ENCODE measurements at regions not wholly inside any gene's neighbourhood (a gene's known extent, or its start where the extent isn't known, plus 50 kb on each side); places are given as distances from the start of the nearest gene placed in this dataset.

DNA sequence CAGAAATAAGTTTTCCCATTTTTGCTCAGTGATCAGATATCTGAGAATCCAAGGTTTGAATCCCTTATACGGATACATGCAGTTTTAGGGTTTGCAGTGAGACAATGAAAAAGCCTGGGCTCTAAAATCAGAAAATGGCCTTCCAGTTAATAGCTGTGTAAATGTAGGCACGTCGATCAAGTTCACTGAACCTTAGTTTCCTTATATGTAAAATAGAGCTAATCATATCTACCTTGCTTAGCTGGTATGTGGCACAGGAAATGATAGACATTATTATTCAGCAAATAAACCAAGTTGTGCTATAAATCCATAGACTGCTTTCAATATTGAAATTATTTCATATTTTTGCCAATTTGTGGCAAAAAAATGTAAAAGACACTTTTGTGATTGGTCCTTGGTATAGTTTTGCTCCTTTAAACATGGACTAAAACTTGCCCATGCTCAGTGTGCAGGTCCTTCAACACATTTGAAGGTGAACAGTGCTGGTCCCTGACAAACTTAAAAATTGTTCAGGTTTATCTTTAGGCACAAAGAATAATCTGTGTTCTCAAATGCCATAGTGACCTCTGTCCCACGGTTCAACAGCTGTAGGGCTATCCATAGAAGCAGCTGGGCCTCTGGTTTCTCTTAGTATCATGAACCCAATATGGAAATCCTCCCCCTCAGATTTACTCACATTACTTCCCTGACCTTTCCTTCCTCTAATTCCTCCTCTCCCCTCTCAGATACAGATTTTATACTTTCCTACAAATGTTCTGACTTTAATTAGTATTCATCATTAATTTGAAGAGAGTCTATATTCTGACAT is 51.0 kb downstream of the CCDC54 start:
- no peak for DNase-seq (ENCODE audit: low read depth)

DNA sequence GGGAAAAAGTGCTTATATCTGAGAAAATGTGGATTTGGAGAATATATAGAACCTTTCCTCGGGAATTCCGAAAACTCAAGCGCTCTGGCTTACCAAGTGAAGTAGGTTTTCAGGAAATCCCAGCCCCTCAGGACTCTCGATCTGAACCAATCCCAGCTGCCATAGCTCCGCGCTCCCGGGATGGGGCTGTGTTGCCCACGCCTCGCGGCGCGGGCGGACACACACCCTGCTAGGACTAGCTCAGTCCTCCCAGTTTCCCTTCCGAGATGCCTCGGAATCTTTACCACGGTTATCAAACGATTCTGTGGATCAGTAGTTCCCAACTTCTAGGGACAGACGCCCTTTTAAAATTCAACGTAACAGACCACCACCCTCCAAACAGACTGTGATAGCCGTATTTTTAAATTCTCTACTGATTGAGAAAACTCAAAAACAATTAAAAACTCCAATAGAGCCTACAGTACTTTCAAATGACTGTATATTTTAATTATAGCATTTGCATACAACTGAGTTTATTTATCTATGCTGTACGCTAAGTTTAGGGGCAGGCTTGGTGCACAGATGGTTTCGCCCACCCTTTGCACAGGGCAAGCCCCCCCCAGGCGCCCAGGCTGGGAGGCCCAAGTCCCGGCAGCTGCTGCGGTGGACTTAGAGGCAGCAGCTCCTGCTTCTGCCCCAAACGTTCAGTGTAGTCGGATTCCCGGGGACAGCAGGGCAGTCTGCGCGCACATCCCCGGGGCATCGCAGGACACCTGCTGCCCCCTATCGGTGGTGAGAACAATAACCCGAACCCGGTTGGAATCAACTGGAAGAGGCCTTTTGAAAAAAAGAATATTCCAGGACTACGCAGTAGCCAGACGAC is 52.3 kb downstream of the CCDC54 start:
- DNase-seq (ENCODE audit: low read depth) = peak; percentile 69

DNA sequence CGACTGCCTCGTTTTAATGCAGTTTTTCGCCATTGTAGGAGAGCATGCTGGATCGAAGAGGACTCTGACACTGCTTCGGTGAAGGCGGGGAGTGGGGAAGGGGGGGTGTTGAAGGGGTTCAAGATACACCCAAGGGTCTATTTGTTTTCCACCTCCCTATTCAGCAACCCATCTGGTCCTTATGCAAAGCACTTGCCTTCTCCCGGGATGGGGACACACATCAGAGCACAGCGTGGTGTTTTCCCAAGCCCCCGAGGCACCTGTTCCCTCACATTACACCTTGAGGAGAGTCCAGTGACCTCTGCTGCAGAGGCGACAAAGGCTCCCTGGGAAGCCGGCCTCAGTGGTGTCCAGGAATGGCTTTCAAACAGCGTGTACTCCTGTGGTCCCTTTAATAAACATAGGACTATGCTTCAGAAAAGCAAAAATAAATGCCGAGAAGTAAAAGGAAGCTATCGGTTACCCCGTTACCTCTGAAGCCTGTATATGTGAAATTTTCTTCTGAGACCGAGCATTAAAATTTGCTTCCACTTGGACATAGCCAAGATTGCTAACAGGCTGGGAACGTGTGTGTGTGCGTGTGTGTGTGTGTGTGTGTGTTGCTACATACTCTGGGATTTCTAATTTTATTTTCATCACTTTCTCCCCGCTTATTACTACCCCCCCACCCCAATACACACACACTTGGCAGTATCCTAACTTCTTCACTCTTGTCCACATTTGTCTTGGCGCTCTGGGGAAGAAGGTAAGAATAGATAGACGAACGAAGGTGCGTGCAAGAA is 53.2 kb downstream of the CCDC54 start:
- no peak for DNase-seq (ENCODE audit: low read depth)

- DNase-seq (ENCODE audit: low read depth) = no peak
These were observed 53.7 kb downstream of the CCDC54 start for GRCh38 chr3:107430996-107431245.

DNA sequence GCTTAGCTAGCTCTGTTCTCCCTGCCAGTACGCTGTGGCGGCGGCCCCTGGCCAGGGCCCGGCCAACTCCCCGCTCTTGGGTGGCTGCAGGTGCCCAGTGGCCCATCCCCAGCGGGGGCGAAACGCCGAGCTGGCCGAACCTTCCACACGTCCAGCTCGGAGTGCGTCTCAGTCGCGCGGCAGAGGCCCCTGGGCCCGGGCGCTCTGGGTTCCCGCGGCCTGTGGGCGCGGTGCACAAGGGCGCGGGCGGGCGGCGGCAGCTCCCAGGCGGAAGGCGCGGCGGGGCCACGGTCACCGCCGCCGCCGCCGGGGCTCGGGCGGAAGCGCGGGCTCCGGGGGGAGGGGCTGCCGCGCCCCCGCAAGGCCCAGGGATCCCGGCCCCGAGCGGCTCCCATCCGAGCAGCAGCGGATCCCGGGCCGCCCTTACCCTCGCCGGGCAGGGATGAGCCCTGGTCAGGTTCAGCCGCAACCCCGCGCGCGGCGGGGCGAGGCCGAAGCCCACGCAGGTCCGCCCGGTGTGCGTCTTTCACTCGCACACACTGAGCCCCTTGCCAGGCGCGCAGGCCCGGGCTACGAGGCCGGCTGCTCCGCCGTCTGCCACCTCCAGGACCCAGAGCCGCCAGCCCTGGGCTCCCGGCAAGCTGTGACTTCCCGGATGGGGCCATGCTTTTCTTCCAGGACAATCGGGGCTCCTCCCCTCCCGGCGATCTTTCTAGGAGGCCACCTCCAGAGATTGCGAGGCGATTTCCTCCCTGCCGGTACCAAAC is 54.2 kb downstream of the CCDC54 start:
- peak; percentile 36 for DNase-seq (ENCODE audit: low read depth)

- no peak for DNase-seq (ENCODE audit: low read depth)
These were observed 54.8 kb downstream of the CCDC54 start for GRCh38 chr3:107432013-107432515.

DNA sequence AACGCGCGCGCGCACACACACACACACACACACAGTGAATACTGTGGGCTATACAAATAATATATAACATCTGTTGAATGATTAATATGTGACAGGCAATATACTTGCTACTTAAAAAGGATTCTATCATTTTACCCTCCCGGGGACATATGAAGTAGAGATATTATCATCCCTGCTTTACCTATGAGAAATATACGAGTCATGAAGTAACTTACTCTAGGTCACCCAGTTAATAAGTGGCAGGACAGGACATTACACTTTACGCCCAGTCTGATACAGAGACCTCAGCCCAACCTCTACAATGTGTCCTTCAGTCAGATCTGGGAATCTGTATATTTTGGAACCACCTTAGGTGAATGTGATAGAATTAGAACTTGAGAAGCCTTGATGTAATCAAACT is 55.4 kb downstream of the CCDC54 start:
- no peak for DNase-seq (ENCODE audit: low read depth)

DNA sequence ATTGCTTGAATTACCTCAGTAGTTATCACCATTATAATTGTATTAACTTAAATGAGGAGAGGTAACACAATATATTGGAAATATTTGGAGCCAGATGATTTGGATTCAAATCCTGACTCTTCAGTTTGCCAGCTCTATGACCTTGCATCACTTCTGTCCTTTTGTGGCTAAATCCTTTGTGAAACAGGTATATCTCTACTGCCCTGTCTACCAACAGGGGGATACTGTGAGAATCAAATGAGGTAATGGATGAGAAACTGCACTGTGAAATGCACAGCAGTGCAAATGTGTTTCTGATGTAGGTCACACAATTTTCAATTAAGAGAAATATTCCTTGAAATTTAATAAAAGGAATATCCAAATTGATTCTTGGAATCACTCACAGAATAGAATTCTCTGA is 58.8 kb downstream of the CCDC54 start:
- DNase-seq (ENCODE audit: low read depth) = no peak

- no peak for DNase-seq (ENCODE audit: low read depth)
These were observed 61.4 kb downstream of the CCDC54 start for GRCh38 chr3:107438671-107439070.

- DNase-seq (ENCODE audit: low read depth) = no peak
These were observed 64.4 kb downstream of the CCDC54 start for GRCh38 chr3:107441617-107442016.

DNA sequence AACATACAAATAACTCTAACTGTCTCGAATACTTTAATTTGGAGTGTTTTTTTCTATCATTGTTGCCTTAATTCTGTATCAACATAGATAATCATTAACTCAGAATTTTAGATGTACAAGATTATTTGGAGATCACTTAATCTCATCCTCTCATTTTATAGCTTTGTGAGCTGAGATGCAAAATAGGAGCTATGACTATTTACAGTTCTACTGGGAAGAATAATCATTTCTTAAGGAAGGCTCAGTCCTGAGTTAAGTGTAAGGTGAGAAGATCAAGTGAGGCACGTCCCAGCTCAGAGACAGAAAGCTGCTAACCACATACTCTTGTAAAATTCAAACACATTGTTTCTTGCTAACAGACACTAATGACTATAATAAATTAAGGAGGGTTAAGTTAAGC is 66.2 kb downstream of the CCDC54 start:
- DNase-seq (ENCODE audit: low read depth) = no peak

DNA sequence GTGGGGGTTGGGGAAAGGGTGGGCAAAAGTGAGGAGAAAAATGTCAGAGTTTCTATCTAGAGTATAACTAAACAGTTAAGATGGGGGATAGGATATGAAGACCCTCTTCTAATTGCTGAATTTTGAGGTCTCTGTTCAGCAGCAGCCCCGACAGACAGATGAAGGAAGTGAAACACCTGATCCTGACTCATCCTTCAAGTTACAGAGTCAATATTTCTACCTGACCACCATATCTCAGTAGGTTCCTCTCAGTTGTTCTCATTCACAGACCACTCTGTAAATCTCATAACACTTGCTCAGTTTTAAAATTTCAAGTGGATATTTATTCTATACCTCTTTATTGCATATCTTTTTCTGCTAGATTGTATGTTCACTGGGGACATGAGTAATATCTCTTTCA is 69.5 kb downstream of the CCDC54 start:
- no peak for DNase-seq (ENCODE audit: low read depth)

DNA sequence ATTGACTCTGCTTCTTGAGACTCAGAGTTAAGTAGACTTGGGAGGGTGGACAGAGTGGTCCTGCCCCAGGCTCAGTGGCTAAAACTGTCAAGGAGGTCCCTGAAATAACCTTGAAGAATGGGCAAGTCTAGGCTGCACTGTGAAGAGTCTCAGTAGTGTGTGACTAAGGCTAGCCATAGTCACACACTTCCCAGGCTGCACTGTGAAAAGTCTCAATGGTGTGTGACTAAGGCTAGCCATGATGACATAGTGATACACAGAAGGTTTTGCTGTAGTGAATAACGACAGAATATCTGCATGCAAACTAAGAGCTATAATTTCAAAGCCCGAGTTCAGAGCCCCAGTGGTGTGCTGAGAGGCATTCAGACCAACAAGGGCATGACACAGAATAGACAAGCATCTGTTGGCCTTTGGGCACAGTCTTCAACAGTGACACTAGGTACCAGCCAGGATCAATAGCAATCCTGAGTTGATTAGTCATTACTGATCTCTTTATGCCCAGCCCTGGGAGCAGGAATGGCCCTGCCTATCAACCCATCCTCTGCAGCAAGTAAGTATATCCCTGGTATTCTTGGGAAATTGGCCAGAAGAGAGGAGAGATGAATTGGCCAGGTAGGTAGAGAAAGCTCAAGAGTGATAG is 72.4 kb upstream of the BBX start:
- DNase-seq (ENCODE audit: low read depth) = peak; percentile 22

- peak; percentile 74 for DNase-seq (ENCODE audit: low read depth)
These were observed 70.3 kb upstream of the BBX start for GRCh38 chr3:107452436-107452835.

DNA sequence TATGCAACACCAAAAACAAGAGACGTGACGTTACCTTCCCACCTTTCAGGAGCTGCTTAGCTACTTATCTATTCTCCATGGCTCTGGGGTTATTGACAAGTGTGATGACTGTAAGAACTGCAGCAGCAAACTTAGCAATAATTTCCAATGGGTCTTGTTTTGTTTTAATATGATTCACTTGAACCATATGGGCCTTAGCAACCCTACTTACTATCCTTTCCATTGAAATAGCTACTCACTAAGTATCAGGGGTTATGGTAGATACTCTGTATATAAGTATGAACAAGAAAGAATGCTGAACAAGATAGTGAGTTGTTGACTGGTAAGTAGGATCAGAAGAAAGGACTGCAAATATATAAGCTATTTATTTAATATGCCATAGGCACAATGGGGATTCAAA is 69.3 kb upstream of the BBX start:
- no peak for DNase-seq (ENCODE audit: low read depth)

GRCh38 chr3:107455621-107456020 is 67.1 kb upstream of the BBX start:
- no peak for DNase-seq (ENCODE audit: low read depth)

DNA sequence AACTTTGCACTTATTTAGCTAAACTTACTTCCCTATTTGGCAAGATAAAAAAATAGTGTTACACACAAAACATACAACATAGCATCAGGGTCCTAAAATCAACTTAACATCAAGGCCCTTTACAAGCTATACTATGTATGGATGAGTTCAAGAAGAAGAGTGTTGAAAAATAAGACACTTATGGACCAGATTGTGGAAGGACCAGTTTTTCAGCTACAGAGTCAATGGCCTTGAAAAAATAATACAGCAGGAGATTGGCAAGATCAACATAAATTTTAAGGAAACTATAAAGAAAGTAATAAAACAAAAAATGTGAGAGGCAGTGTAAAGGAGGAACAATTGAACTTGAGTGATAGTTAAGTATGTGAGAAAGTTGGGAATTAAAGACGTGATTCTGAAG is 66.3 kb upstream of the BBX start:
- DNase-seq (ENCODE audit: low read depth) = no peak

DNA sequence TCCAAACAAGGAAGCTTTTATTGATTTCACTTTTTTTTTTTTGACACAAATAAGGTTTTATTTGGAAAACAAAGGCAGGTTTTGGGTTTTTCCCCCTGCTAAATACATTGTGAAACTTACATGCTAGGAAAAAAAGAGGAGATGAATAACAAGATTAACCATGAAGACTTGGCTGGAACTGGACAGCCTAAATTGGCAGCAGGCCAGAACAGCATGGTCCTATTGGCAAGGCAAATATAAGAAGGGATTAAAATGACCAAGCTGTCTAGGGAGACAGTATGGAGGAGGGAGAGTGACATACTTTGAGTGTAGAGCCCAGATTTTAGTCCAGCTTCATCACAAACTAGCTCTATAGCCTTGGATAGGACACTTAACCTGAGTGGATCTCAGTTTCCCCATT is 63.9 kb upstream of the BBX start:
- peak; percentile 38 for DNase-seq (ENCODE audit: low read depth)

- no peak for DNase-seq (ENCODE audit: low read depth)
These were observed 61.0 kb upstream of the BBX start for GRCh38 chr3:107461721-107462120.

GRCh38 chr3:107464037-107464436 is 58.7 kb upstream of the BBX start:
- DNase-seq (ENCODE audit: low read depth) = no peak

DNA sequence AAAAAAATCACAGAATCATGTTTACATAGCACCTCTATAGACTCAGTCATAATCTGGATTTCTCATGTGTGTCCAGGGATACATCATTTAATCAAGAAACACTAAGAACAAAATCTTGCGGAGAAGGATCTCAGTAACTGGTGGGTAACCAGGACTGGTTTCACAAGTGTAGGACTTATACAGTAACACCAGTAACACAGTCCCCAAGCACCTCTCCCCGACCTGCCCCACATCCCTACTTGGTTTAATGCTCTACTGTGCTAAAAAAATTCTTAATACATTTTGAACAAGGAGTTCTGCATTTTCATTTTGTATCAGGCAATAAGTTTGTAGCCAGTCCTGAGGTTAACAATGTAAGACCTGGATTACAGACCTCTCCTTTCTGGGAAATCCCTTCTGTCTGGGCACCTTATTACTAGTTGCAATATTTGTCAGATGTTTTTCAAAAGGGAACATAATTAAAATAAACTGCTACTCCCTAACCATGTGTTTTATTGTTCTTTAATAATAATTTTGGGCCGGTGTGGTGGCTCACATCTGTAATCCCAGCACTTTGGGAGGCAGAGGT is 57.6 kb upstream of the BBX start:
- no peak for DNase-seq (ENCODE audit: low read depth)
